ENCODE measurements at regions not wholly inside any gene's neighbourhood (a gene's known extent, or its start where the extent isn't known, plus 50 kb on each side); places are given as distances from the start of the nearest gene placed in this dataset.
"Not testable (repeated sequence)": the region's sequence is repeated elsewhere in the genome, so short reads cannot be mapped to it uniquely, and the experiment has no call there.

- no peak for DNase-seq (ENCODE audit: low read depth in 2 of 3, low spot score in 2 of 3)
Observed at GRCh38 chr13:111491659-111492058, 171.2 kb downstream of the TEX29 start.

- DNase-seq (ENCODE audit: low read depth in 2 of 3, low spot score in 2 of 3), result no peak
Observed at GRCh38 chr13:111492341-111492950, 172.0 kb downstream of the TEX29 start.

GRCh38 chr13:111492958-111493357 lies 172.5 kb downstream of the TEX29 start:
- no peak for DNase-seq (ENCODE audit: low read depth in 2 of 3, low spot score in 2 of 3)

- DNase-seq (ENCODE audit: low read depth in 2 of 3, low spot score in 2 of 3), result no peak
Observed at GRCh38 chr13:111493468-111493867, 173.0 kb downstream of the TEX29 start.

- DNase-seq (ENCODE audit: low read depth in 2 of 3, low spot score in 2 of 3), result no peak
Observed at GRCh38 chr13:111494641-111495040, 174.2 kb downstream of the TEX29 start.

- DNase-seq (ENCODE audit: low read depth in 2 of 3, low spot score in 2 of 3), result not testable (repeated sequence)
Observed at GRCh38 chr13:111501596-111502535, 181.4 kb downstream of the TEX29 start.

- DNase-seq (ENCODE audit: low read depth in 2 of 3, low spot score in 2 of 3), result no peak
Observed at GRCh38 chr13:111502957-111503356, 182.5 kb downstream of the TEX29 start.

GRCh38 chr13:111503376-111503775 lies 182.9 kb downstream of the TEX29 start:
- no peak for DNase-seq (ENCODE audit: low read depth in 2 of 3, low spot score in 2 of 3)

GRCh38 chr13:111503905-111504695 lies 183.7 kb downstream of the TEX29 start:
- no peak for DNase-seq (ENCODE audit: low read depth in 2 of 3, low spot score in 2 of 3)

- no peak for DNase-seq (ENCODE audit: low read depth in 2 of 3, low spot score in 2 of 3)
Observed at GRCh38 chr13:111505175-111505777, 184.8 kb downstream of the TEX29 start.

- no peak for DNase-seq (ENCODE audit: low read depth in 2 of 3, low spot score in 2 of 3)
Observed at GRCh38 chr13:111506125-111506524, 185.7 kb downstream of the TEX29 start.

- DNase-seq (ENCODE audit: low read depth in 2 of 3, low spot score in 2 of 3), result no peak
Observed at GRCh38 chr13:111506621-111507020, 186.2 kb downstream of the TEX29 start.

GRCh38 chr13:111508164-111508870 lies 187.9 kb downstream of the TEX29 start:
- DNase-seq (ENCODE audit: low read depth in 2 of 3, low spot score in 2 of 3), result no peak

- no peak for DNase-seq (ENCODE audit: low read depth in 2 of 3, low spot score in 2 of 3)
Observed at GRCh38 chr13:111508902-111509509, 188.6 kb downstream of the TEX29 start.

- no peak for DNase-seq (ENCODE audit: low read depth in 2 of 3, low spot score in 2 of 3)
Observed at GRCh38 chr13:111510502-111511218, 190.2 kb downstream of the TEX29 start.

GRCh38 chr13:111511219-111511732 lies 190.8 kb downstream of the TEX29 start:
- DNase-seq (ENCODE audit: low read depth in 2 of 3, low spot score in 2 of 3), result no peak

GRCh38 chr13:111511805-111512504 lies 191.5 kb downstream of the TEX29 start:
- no peak for DNase-seq (ENCODE audit: low read depth in 2 of 3, low spot score in 2 of 3)

- DNase-seq (ENCODE audit: low read depth in 2 of 3, low spot score in 2 of 3), result no peak
Observed at GRCh38 chr13:111512707-111513106, 192.3 kb downstream of the TEX29 start.

Data from activated CD8-positive, alpha-beta memory T cell treated with anti-CD3 and anti-CD28 coated beads for 48 hours (primary cell).